Esophagus squamous epithelium (tissue), 5 donors: ENCODE measurements at regions not wholly inside any gene's neighbourhood (a gene's known extent, or its start where the extent isn't known, plus 50 kb on each side); places are given as distances from the start of the nearest gene placed in this dataset.

Experiments
- DNase-seq: peaks from one replicate; lab custom pipeline; 2025; lab: John Stamatoyannopoulos, UW
- H3K27ac ChIP-seq, 4 donors: fragments of 200-600 bp; sonication (generic); one replicate each; pipeline ENCODE4 v1.5.1; 2016 to 2019; ENCODE audit warnings: mild to moderate bottlenecking in 1 of 4
- H3K27me3 ChIP-seq, 4 donors: fragments of 200-600 bp; sonication (generic); 1 replicate in 3 of 4; 2 replicates in 1 of 4; pipeline versions ENCODE4 v1.5.1 to v1.6.0; 2017 to 2021; ENCODE audit warnings: antibody characterized with exemption in 1 of 4
- H3K36me3 ChIP-seq, 3 donors: fragments of 200-600 bp; sonication (generic); one replicate each; pipeline ENCODE4 v1.5.1; 2016 to 2019
- H3K4me1 ChIP-seq, 3 donors: fragments of 200-600 bp; sonication (generic); one replicate each; pipeline ENCODE4 v1.5.1; 2017 to 2019
- H3K4me3 ChIP-seq, 4 donors: fragments of 200-600 bp; sonication (generic); 1 replicate in 3 of 4; 2 replicates in 1 of 4; pipeline ENCODE4 v1.5.1; 2016 to 2019; ENCODE audit warnings: mild to moderate bottlenecking in 2 of 4, moderate library complexity in 1 of 4
- H3K9me3 ChIP-seq, 3 donors: fragments of 200-600 bp; sonication (generic); one replicate each; pipeline ENCODE4 v1.5.1; 2016 to 2019
- CTCF ChIP-seq, 6 experiments: fragments of 450-650 bp in 4 of 6; fragments of 200-600 bp in 2 of 6; sonication (generic) in 2 of 6; IDR thresholded peaks; one replicate each; pipeline ENCODE4 v1.5.1; 2016 to 2019; ENCODE audit warnings: antibody characterized with exemption in 6 of 6, mild to moderate bottlenecking in 4 of 6, moderate library complexity in 4 of 6
- POLR2A ChIP-seq, 4 donors: fragments of 450-650 bp; IDR thresholded peaks; one replicate each; pipeline ENCODE4 v1.6.1; 2017; ENCODE audit warnings: antibody characterized with exemption in 4 of 4, mild to moderate bottlenecking in 4 of 4, moderate library complexity in 3 of 4
- WGBS, 2 donors: methylation state at CpG; one replicate each; pipeline ENCODE4 v1.1.5; 2018; 5-methylcytosine and 5-hydroxymethylcytosine counted together
- intact Hi-C: fragments of 100-400 bp; cut with DNase I; formaldehyde crosslinking; loops from one replicate; pipeline ENCODE4 v1.15.0; 2022
- donor health status: DM: yes; HTN: yes; CAD: no.

- intact Hi-C loops, result no loop called here
Measured at GRCh38 chr2:104936527-104936926, 82.6 kb downstream of the POU3F3 start.

DNA sequence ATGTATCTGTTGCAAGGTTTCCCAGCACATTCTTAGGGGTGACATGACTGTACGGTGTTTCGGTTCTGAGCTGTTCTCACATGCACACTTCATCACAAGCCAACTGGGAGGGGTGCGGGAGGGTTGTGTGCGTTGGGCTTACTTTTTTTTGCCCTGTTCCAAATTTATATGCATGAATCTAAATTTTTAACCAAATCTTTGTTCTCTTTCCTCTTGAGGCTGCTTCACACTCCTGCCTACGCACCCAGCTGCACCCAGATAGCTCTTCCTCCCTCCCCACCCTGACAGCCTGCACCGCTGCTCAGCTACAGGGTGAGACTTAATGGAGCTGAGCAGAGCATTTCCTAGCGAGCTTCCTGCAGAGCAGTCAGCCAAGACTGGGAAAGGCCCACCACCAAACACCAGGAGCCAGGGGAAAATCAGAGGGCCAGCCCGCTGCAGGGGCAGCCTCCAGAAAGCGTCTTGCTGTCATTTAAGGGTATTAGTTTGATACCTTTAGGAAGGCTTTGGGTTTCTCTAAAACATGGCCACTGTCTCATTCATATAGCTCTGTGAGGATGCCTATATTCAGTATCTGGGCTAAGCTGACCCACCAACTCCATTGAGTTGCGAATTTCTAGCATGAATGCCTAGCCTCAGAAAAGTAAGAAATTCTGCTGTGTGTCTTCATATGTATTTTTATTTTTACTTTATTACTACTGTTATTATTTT lies 84.5 kb downstream of the POU3F3 start:
- intact Hi-C loops, result no loop called here
- WGBS, 2 donors, result 53 to 56% methylated on average over 6 to 9 of the region's 10 CpGs
- Histone ChIP-seq H3K27me3 (no peaks in the 10 kb centered on the region), H3K36me3 (no peaks in the 10 kb centered on the region), H3K4me1 (no peaks in the 10 kb centered on the region), H3K9me3 (no peaks in the 10 kb centered on the region), H3K4me3 (no peak overlapping the region), H3K27ac (no peak overlapping the region)
- no peak for DNase-seq
- no peak for TF ChIP-seq POLR2A (IDR thresholded peaks at IDR 0.05)
- no peak for TF ChIP-seq CTCF (IDR thresholded peaks at IDR 0.05)

More at GRCh38 chr2:104936527-104936926, 82.6 kb downstream of the POU3F3 start:
- Histone ChIP-seq H3K27me3 (no peaks in the 10 kb centered on the region), H3K4me1 (no peaks in the 10 kb centered on the region), H3K27ac (no peak overlapping the region), H3K4me3 (no peak overlapping the region), H3K9me3 (no peaks in the 10 kb centered on the region), H3K36me3 (no peaks in the 10 kb centered on the region)
- 58 to 65% methylated on average over 3 of the region's 4 CpGs for WGBS, 2 donors
- DNase-seq, result no peak
- TF ChIP-seq POLR2A (IDR thresholded peaks at IDR 0.05) (no peak), CTCF (IDR thresholded peaks at IDR 0.05) (no peak)

DNA sequence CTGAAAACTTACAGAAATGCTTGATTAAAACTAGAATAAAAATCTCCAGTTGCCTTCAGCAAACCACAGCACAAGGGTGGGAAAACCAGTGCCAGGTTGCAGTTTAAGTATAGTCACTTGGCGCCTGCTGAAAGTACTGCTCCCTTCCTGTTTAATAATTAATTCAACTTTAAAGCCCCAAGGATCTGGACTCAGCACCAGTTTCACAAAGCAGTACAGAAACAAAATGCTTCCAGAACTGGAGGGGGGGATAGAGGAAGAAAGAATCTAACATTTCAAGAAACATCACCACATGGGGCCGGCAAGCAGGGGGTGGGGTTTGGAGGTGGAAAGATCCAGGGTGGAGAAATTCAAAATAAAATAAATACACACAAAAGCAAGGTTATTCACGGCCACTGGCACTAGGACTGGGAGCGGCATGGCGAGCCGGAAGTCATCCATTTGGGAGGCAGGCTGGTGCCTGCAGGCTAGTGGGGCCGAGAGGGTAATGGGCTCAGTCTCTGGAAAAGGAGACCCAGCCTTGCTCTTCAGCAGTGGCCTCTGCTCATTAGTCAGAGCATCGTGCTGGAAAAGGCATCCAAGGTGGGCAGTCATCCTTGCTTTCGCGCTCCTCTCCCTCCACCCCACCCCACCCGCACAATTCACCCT lies 85.8 kb downstream of the POU3F3 start:
- H3K27ac ChIP-seq, result no peak overlapping the region
- H3K27me3 ChIP-seq, result no peaks in the 10 kb centered on the region
- no peak for TF ChIP-seq POLR2A (IDR thresholded peaks at IDR 0.05)
- TF ChIP-seq CTCF (IDR thresholded peaks at IDR 0.05), result no peak
- no peaks in the 10 kb centered on the region for H3K36me3 ChIP-seq
- intact Hi-C loops, result no loop called here
- no peak overlapping the region for H3K4me3 ChIP-seq
- 49 to 51% methylated on average over 8 to 11 of the region's 11 CpGs for WGBS, 2 donors
- no peak for DNase-seq
- H3K4me1 ChIP-seq, result no peaks in the 10 kb centered on the region
- no peaks in the 10 kb centered on the region for H3K9me3 ChIP-seq

DNA sequence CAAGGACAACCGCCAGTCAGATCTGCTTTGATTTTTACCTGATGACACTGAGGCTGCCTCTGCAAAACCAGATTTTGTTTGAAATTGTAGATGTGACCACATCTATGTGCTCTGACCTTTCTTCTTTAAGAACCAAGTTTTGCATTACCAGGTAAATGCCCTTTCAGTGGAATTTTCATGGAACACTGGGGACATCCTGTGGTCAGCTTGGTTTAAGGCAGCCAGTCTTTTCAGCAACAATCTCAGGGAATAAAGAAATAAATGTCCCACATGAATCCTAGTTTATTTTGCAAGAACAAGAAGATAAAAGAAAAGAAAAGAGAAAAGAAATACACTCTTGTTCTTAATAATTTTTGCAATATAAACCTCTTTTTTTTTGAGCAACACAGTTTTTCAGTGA lies 90.6 kb downstream of the POU3F3 start:
- 64 to 65% methylated on average over 1 of the region's 1 CpG for WGBS, 2 donors
- intact Hi-C loops, result no loop called here
- Histone ChIP-seq H3K4me3 (no peak overlapping the region), H3K4me1 (no peaks in the 10 kb centered on the region), H3K36me3 (no peaks in the 10 kb centered on the region), H3K27ac (no peak overlapping the region), H3K27me3 (peaks cover 0 to 30% (median 0%) of the 10 kb centered on the region in 4 donors), H3K9me3 (no peaks in the 10 kb centered on the region)
- TF ChIP-seq CTCF (IDR thresholded peaks at IDR 0.05), result peak in 2 of 6 experiments; percentile 22 to 27
- no peak for TF ChIP-seq POLR2A (IDR thresholded peaks at IDR 0.05)
- no peak for DNase-seq

- Histone ChIP-seq H3K4me3 (no peak overlapping the region), H3K36me3 (no peaks in the 10 kb centered on the region), H3K27ac (no peak overlapping the region), H3K4me1 (no peaks in the 10 kb centered on the region), H3K27me3 (peaks cover 0 to 37% (median 0%) of the 10 kb centered on the region in 4 donors), H3K9me3 (no peaks in the 10 kb centered on the region)
- intact Hi-C loops, result no loop called here
- 37 to 40% methylated on average over 5 of the region's 5 CpGs for WGBS, 2 donors
- TF ChIP-seq CTCF (IDR thresholded peaks at IDR 0.05) (no peak), POLR2A (IDR thresholded peaks at IDR 0.05) (no peak)
- DNase-seq, result no peak
Measured at GRCh38 chr2:104945121-104945520, 91.2 kb downstream of the POU3F3 start.
